ENCODE measurements at regions not wholly inside any gene's neighbourhood (a gene's known extent, or its start where the extent isn't known, plus 50 kb on each side); places are given as distances from the start of the nearest gene placed in this dataset.

GRCh38 chr13:58882516-58882915 is 1251.0 kb downstream of the PCDH17 start:
- H3K9me3 ChIP-seq, result no peaks in the 10 kb centered on the region
- no peaks in the 10 kb centered on the region for H3K36me3 ChIP-seq
- no peak overlapping the region for H3K4me3 ChIP-seq
- H3K27ac ChIP-seq, result no peak overlapping the region
- WGBS, result 69% methylated on average over 4 of the region's 4 CpGs
- no peaks in the 10 kb centered on the region for H3K4me1 ChIP-seq (replicated peaks)
- H3K27me3 ChIP-seq (replicated peaks; ENCODE audit: insufficient read depth), result no peaks in the 10 kb centered on the region
- intact Hi-C loops (cut with DNase I), result no loop called here
- TF ChIP-seq POLR2A (IDR thresholded peaks at IDR 0.05), result no peak
- TF ChIP-seq POLR2AphosphoS5 (IDR thresholded peaks at IDR 0.05), result no peak
- TF ChIP-seq, protein P1, sequence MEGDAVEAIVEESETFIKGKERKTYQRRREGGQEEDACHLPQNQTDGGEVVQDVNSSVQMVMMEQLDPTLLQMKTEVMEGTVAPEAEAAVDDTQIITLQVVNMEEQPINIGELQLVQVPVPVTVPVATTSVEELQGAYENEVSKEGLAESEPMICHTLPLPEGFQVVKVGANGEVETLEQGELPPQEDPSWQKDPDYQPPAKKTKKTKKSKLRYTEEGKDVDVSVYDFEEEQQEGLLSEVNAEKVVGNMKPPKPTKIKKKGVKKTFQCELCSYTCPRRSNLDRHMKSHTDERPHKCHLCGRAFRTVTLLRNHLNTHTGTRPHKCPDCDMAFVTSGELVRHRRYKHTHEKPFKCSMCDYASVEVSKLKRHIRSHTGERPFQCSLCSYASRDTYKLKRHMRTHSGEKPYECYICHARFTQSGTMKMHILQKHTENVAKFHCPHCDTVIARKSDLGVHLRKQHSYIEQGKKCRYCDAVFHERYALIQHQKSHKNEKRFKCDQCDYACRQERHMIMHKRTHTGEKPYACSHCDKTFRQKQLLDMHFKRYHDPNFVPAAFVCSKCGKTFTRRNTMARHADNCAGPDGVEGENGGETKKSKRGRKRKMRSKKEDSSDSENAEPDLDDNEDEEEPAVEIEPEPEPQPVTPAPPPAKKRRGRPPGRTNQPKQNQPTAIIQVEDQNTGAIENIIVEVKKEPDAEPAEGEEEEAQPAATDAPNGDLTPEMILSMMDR (IDR thresholded peaks at IDR 0.05), result no peak
- DNase-seq (ENCODE audit: low spot score), result no peak

- DNase-seq (ENCODE audit: low spot score), result no peak
- H3K27ac ChIP-seq, result no peak overlapping the region
- no peaks in the 10 kb centered on the region for H3K4me1 ChIP-seq (replicated peaks)
- H3K9me3 ChIP-seq, result no peaks in the 10 kb centered on the region
- TF ChIP-seq POLR2AphosphoS5 (IDR thresholded peaks at IDR 0.05) (no peak), POLR2A (IDR thresholded peaks at IDR 0.05) (no peak)
- TF ChIP-seq, protein P1 (IDR thresholded peaks at IDR 0.05), result no peak
- no peak overlapping the region for H3K4me3 ChIP-seq
- 60% methylated on average over 2 of the region's 2 CpGs for WGBS
- no peaks in the 10 kb centered on the region for H3K27me3 ChIP-seq (replicated peaks; ENCODE audit: insufficient read depth)
- no peaks in the 10 kb centered on the region for H3K36me3 ChIP-seq
- intact Hi-C loops (cut with DNase I), result no loop called here
These were observed 1251.9 kb downstream of the PCDH17 start for GRCh38 chr13:58883405-58883804.

DNA sequence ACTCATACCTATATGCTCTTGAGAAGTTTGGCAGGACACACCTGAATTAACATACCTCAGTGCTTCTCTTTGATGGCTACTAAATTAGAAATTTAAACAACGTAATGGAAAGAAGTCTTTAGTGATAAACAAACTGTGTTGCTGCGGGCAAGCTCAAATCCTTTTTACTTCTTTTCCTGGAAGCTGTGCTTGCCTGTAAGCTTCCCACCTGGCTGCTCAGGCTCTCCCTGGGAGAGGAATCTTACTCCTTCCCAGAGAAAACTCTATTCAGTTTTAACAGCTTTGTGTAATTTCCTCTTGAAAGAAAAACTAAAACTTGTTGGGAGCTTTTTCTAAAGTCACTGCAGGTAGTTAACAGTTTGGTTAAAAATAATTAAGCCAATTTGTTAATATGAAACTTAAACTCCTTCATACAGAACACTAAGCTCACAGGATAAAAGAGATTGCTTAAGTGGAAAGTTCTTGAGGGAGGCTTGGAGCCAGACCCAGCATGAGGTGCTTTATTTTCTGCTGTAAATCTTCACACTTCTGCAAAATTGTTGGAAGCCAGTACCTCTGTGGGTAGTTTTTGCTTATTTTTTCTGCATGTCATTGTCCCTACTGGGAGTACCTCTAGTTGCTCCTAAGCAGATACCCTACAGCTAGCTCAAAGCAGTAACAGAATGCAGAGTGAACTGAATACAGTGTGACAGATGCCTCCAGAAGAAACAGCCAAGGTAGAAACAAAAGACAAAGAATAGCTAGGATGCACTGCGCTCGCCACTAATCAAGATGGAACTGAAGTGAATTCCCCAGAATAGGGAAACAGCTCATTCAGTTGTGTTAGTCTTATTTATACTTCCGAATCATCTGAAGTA is 1253.0 kb downstream of the PCDH17 start:
- intact Hi-C loops (cut with DNase I), result no loop called here
- no peaks in the 10 kb centered on the region for H3K36me3 ChIP-seq
- H3K4me3 ChIP-seq, result no peak overlapping the region
- no peak for DNase-seq (ENCODE audit: low spot score)
- no peak overlapping the region for H3K27ac ChIP-seq
- H3K4me1 ChIP-seq (replicated peaks), result no peaks in the 10 kb centered on the region
- no peaks in the 10 kb centered on the region for H3K9me3 ChIP-seq
- 71% methylated on average over 5 of the region's 5 CpGs for WGBS
- no peaks in the 10 kb centered on the region for H3K27me3 ChIP-seq (replicated peaks; ENCODE audit: insufficient read depth)
- no peak for TF ChIP-seq POLR2AphosphoS5 (IDR thresholded peaks at IDR 0.05)
- TF ChIP-seq, protein P1 (IDR thresholded peaks at IDR 0.05), result no peak
- no peak for TF ChIP-seq POLR2A (IDR thresholded peaks at IDR 0.05)

DNA sequence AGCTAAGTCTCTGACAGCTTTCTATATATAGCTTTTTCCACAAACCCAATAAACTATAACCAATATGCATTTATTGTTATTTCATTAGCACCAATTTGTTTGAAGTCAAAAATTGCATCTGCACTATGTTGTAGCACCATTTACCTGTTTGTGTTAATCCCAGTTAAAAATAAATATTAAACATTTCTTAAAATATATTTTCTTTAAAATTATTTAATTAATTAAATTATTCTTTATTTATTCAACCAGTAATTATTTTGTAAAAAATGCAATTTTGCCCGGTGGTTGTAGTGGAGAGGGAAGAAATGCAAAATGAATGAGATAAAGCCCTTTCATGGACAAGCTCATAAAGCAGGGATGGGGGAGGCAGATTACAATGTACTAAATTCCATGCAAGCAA is 1257.9 kb downstream of the PCDH17 start:
- no peak for TF ChIP-seq POLR2AphosphoS5 (IDR thresholded peaks at IDR 0.05)
- WGBS, result 86% methylated on average over 1 of the region's 1 CpG
- DNase-seq (ENCODE audit: low spot score), result no peak
- no peak overlapping the region for H3K4me3 ChIP-seq
- H3K27ac ChIP-seq, result no peak overlapping the region
- no peaks in the 10 kb centered on the region for H3K27me3 ChIP-seq (replicated peaks; ENCODE audit: insufficient read depth)
- H3K36me3 ChIP-seq, result no peaks in the 10 kb centered on the region
- no peaks in the 10 kb centered on the region for H3K9me3 ChIP-seq
- H3K4me1 ChIP-seq (replicated peaks), result no peaks in the 10 kb centered on the region
- intact Hi-C loops (cut with DNase I), result no loop called here

DNA sequence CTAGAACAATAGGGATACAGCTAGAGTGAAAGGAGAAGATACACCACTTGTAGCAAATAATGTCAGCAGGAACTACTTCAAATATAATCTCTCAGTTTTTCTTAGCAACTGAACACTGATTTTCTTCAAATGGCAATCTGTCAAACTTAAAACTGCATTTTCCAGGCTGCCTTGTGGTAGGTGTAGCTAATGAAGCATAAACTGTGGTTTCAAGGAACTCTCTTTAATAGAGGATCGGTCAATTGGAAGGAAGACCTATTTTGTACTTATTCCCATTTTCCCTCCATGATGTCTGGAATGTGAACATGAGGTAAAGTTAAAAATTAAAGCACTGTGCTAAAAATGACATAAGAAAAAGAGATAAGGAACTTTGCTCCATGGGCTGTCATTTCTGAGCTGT is 1261.9 kb downstream of the PCDH17 start:
- no peaks in the 10 kb centered on the region for H3K4me1 ChIP-seq (replicated peaks)
- H3K36me3 ChIP-seq, result no peaks in the 10 kb centered on the region
- DNase-seq (ENCODE audit: low spot score), result no peak
- 98% methylated on average over 1 of the region's 1 CpG for WGBS
- no peak overlapping the region for H3K4me3 ChIP-seq
- no peak overlapping the region for H3K27ac ChIP-seq
- no peaks in the 10 kb centered on the region for H3K9me3 ChIP-seq
- no peaks in the 10 kb centered on the region for H3K27me3 ChIP-seq (replicated peaks; ENCODE audit: insufficient read depth)
- intact Hi-C loops (cut with DNase I), result no loop called here
- TF ChIP-seq, protein P1 (IDR thresholded peaks at IDR 0.05), result no peak
- TF ChIP-seq POLR2A (IDR thresholded peaks at IDR 0.05), result no peak
- no peak for TF ChIP-seq POLR2AphosphoS5 (IDR thresholded peaks at IDR 0.05)

Data from prostate gland (tissue), 2 donors.